ENCODE measurements at regions not wholly inside any gene's neighbourhood (a gene's known extent, or its start where the extent isn't known, plus 50 kb on each side); places are given as distances from the start of the nearest gene placed in this dataset.

GRCh38 chr1:48164571-48164970, 57.9 kb upstream of the SLC5A9 start:
- no peak for DNase-seq

DNA sequence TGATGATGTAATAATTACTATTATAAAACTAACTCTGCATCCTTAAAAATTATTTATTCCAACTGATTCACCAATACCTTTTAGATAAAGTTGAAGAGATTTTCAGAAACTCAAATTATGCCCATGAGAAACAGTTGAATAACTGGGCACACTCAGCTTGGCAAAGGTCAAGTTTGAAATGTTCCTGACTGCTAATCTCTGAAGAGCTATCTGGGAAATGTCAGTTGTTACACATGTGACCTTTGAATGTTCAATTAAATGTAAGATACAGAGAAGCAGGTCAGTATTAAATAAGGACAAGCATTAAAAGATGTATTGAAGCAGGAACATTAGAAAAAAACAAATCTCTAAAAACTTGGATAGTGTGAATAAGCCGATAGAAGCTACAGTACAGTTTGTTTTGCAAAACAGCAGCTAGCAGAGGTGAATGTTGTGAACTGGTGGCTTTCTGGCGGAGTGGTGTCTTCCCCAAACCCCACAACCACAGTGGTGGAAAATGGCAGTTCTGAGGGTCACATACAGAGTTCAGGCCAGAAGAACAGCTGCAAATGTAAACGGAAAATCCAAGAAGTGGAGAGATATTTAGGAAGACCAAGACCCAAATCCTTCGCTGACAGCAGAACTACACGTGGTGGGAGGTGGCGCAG, 61.9 kb upstream of the SLC5A9 start:
- no peak for DNase-seq

GRCh38 chr1:48139275-48139674, 83.2 kb upstream of the SLC5A9 start:
- no peak for DNase-seq

- DNase-seq: no peak
These were observed 94.5 kb upstream of the SLC5A9 start for GRCh38 chr1:48127735-48128685.

- no peak for DNase-seq
These were observed 98.9 kb upstream of the SLC5A9 start for GRCh38 chr1:48123647-48124046.

- no peak for DNase-seq
These were observed 100.6 kb upstream of the SLC5A9 start for GRCh38 chr1:48121955-48122354.

- DNase-seq: no peak
These were observed 101.9 kb upstream of the SLC5A9 start for GRCh38 chr1:48120621-48121020.

GRCh38 chr1:48115835-48116234, 106.7 kb upstream of the SLC5A9 start:
- DNase-seq: no peak

DNA sequence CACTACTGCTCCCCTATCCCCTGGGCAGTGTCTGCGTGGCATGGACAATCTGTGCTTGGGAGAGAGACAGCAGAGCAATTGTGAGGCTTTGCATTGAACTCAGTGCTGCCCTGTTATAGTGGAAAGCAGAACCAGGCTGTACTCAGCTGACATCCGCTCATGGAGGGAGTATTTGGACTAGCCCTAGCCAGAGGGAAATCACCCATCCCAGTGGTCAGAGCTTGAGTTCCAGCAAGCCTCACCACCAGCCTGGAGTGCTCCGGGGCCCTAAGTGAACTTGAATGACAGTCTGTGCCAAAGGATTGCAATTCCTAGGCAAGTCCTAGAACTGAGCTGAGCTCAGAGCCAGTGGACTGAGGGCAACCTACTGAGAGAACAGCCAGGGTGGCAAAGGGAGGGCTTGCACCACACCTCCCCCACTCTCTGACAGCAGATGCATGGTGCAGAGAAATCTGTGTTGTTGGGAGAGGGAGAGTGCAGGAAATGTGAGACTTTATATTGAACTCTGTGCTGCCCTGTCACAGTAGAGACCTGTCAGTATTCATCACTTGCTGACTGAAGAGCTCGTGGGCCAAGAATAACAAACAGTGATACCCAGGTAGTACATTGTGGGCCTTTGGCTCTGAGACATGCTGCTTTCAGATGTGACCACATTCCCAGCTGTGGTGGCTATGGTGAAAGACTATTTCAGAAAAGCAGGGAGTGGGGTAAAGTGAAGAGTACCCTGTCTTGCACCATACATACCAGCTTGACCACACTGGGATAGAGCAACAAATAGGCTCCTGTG, 107.7 kb upstream of the SLC5A9 start:
- no peak for DNase-seq

DNA sequence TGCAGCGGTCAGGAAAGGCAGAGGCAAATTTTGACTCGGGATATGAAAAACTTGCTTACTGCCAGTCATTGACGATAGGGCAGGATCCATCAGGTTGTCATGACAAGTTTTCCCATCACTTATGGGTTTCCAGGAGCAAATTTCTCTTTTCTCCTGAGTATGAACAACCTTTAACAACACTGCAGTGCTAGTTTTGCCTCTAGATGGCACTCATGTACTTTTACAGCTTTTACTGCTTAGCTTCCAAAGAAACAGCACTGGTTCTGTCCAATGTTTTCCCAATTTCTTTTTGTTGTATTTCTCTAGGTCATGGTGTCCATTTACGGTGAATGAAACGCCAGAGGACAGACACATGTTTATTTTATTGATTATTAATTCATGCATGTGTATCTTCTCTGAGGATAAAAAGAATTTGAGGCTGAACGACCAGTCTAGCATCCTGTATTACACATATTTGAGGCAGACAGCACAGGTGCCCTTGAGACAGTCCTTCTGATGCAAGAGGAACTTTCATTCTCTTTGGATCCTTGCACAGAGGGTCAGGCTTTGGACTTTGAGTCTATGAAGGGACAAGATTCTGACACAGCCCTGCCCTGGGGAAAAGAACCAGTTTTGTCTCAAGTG, 112.3 kb upstream of the TRABD2B start:
- no peak for DNase-seq

- no peak for DNase-seq
These were observed 110.3 kb upstream of the TRABD2B start for GRCh38 chr1:48107516-48107915.

- DNase-seq: no peak
These were observed 108.9 kb upstream of the TRABD2B start for GRCh38 chr1:48106049-48106448.

GRCh38 chr1:48105165-48105564, 108.0 kb upstream of the TRABD2B start:
- DNase-seq: no peak

- no peak for DNase-seq
These were observed 106.3 kb upstream of the TRABD2B start for GRCh38 chr1:48103495-48103894.

DNA sequence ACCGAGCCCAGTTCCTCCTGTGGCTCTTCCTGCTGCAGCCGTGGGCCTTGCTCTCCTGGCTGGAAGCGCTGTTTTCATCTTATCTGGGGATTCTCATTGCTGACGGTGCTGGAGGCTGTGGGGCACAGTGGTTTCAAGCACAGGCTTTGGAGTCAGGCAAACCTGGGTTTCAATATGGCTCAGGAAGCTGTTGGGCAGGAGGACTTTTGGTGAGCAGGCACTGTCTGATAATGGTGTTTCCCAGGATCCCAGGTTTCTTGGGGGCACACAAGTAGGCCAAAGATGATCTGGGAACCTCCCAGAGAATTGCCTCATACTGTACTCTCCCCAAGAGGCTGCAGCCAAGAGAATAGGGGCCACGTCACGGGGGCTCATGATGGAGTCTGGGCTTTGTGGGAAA, 105.6 kb upstream of the TRABD2B start:
- DNase-seq: no peak

DNA sequence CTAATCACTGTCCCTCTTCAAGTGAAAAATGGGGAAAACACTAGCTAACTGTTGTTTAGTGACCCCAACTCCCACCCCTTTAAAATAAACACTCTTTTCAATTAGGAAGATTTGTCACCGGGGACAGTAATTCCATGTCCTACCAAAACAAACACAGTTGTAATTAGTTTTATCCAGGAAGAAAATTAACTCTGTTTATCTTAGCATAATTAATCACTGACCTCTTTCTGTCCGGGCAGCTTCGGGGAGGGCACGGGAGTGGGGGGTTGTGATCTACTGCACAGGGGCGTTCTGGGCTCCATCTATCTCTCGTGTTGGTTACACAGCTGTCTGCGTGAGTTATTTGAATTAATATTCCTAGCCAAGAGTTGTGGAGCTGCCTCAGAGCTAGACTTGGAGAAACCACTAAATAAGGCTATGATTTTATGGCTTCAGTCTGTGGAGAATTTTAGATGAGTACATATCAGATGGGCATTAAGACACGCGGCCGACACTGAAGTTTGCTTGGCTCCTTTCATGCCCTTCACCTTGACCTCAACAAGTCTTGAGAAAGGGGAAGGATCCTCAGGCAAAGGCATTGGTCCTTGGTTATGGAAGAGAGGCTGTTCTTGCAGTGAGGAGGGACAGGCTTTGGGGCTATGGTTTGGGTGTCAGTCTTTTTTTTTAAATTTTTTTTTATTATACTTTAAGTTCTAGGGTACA, 102.0 kb upstream of the TRABD2B start:
- DNase-seq: no peak

DNA sequence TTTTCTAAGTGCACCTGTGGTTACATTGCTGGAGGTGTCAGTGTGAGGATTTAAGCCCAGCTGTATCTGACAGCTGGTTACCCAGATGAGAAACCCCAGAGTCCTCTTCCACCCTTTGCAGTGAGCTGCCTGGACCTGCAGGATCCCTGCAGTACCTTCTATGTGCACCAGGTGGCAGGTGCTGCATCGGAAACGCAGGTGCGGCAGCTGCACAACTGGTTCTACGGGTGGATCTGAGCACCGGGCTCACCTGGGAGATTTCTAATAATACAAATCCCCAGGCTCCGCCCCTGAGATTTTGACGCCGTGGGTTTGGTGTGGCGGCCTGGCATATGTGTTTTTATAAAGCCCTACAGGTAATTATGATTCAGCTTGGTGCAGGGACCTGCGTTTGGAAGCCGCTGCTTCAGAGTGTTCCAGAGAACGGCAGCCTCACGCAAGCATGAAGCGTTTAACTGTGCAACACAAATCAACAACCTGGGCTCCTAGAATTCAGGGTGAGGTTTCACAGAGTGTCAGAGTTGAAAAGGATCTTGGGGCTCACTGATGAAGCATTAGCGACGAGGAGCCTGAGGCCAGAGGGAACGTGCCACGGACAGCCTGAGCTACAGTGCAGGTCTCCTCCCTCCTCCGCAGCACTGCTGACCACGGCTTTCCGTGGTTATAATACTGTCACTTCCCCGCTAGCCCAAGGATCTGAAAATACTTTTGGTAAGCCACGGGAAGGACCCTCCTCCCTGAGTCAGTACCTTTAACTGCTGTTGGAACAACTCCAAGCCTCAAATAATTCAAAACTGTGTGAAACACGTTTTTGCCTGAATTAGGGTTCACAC, 96.7 kb upstream of the TRABD2B start:
- DNase-seq: peak; percentile 41

GRCh38 chr1:48093147-48093546, 96.0 kb upstream of the TRABD2B start:
- no peak for DNase-seq

GRCh38 chr1:48092401-48092800, 95.2 kb upstream of the TRABD2B start:
- DNase-seq: no peak

DNA sequence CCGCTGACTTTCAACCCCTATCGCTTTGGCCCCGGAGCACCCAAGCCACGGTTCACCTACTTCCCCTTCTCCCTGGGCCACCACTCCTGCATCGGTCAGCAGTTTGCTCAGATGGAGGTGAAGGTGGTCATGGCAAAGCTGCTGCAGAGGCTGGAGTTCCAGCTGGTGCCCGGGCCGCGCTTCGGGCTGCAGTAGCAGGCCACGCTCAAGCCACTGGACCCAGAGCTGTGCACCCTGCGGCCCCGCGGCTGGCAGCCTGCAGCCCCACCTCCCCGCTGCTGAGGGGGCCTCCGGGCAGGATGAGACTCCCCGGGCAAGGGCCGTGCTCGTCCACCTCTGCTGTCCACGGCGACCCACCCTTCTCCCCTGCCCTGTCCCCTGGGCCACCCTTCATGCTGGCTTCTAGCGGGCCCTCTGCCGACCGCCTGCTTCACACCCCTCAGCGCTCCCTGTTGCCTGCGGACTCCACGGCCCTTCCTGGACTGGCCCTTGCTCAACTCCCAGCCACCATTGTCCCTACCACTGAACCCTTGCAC, 92.2 kb upstream of the TRABD2B start:
- DNase-seq: no peak

- no peak for DNase-seq
These were observed 87.6 kb upstream of the TRABD2B start for GRCh38 chr1:48084826-48085225.

All from DMS 273 treated with DMSO at 0.1 percent for 48 hours (cell line).